Gastroesophageal sphincter (tissue), 3 donors: ENCODE measurements at regions not wholly inside any gene's neighbourhood (a gene's known extent, or its start where the extent isn't known, plus 50 kb on each side); places are given as distances from the start of the nearest gene placed in this dataset.

Source experiments
- CTCF ChIP-seq, 4 experiments: fragments of 200-600 bp in 2 of 4; fragments of 450-650 bp in 2 of 4; sonication (generic) in 1 of 4; IDR thresholded peaks; one replicate each; pipeline ENCODE4 v1.5.1; 2017 to 2019; ENCODE audit warnings: antibody characterized with exemption in 4 of 4, mild to moderate bottlenecking in 2 of 4, moderate library complexity in 2 of 4
- EP300 ChIP-seq: sonication (generic); formaldehyde crosslinking; IDR thresholded peaks from one replicate; pipeline ENCODE4 v1.6.1; 2017; ENCODE audit warnings: antibody characterized with exemption, mild to moderate bottlenecking
- POLR2A ChIP-seq, 2 donors: fragments of 450-650 bp; IDR thresholded peaks; one replicate each; pipeline ENCODE4 v1.6.1; 2017; ENCODE audit warnings: antibody characterized with exemption in 2 of 2, mild to moderate bottlenecking in 2 of 2, moderate library complexity in 1 of 2
- POLR2AphosphoS5 ChIP-seq: sonication (generic); formaldehyde crosslinking; IDR thresholded peaks from one replicate; pipeline ENCODE4 v1.6.1; 2017; ENCODE audit warnings: antibody characterized with exemption

- TF ChIP-seq POLR2A (IDR thresholded peaks at IDR 0.05), result no peak
- no peak for TF ChIP-seq CTCF (IDR thresholded peaks at IDR 0.05)
- TF ChIP-seq POLR2AphosphoS5, result no peak
- no peak for TF ChIP-seq EP300
Measured at GRCh38 chr6:100267721-100268123, 197.0 kb downstream of the SIM1 start.
